Liver (tissue), 3 donors: ENCODE measurements at regions not wholly inside any gene's neighbourhood (a gene's known extent, or its start where the extent isn't known, plus 50 kb on each side); places are given as distances from the start of the nearest gene placed in this dataset.

Source experiments
- CTCF ChIP-seq: fragments of 150-350 bp; IDR thresholded peaks from 2 replicates; pipeline ENCODE4 v1.5.1; 2017; ENCODE audit warnings: improper control_type of control experiment, low read depth, low read length; ENCODE audit not compliant: missing input control
- EGR1 ChIP-seq, 2 donors: IDR thresholded peaks; 2 replicates each; pipeline ENCODE4 v1.6.1; 2016 to 2018; ENCODE audit warnings: antibody characterized with exemption in 2 of 2, low read depth in 2 of 2
- FOXA1 ChIP-seq: IDR thresholded peaks from 2 replicates; pipeline ENCODE4 v1.6.1; 2016; ENCODE audit warnings: antibody characterized with exemption
- RAD21 ChIP-seq, 2 donors: IDR thresholded peaks; 2 replicates each; pipeline ENCODE4 v1.6.1; 2016; ENCODE audit warnings: antibody characterized with exemption in 2 of 2, mild to moderate bottlenecking in 2 of 2
- SP1 ChIP-seq: IDR thresholded peaks from 2 replicates; pipeline ENCODE4 v1.6.1; 2018; ENCODE audit warnings: antibody characterized with exemption, mild to moderate bottlenecking
- TAF1 ChIP-seq: conservative IDR thresholded peaks from 2 replicates; pipeline ENCODE4 v1.6.1; 2016; ENCODE audit warnings: antibody characterized with exemption, mild to moderate bottlenecking
- ZBTB33 ChIP-seq: IDR thresholded peaks from 2 replicates; pipeline ENCODE4 v1.6.1; 2016; ENCODE audit warnings: antibody characterized with exemption
- TF ChIP-seq, protein P1 (sequence below): IDR thresholded peaks from 2 replicates; pipeline ENCODE4 v1.6.1; 2016; ENCODE audit warnings: antibody characterized with exemption
- TF ChIP-seq, protein P2 (sequence below): IDR thresholded peaks from 2 replicates; pipeline ENCODE4 v1.6.1; 2016; ENCODE audit warnings: antibody characterized with exemption
- donor health status: healthy.
- donor health status: healthy.

- TF ChIP-seq CTCF (no peak), EGR1 (IDR thresholded peaks at IDR 0.05; ENCODE audit: low read depth in 2 of 2) (no peak), TAF1 (no peak), SP1 (no peak), RAD21 (IDR thresholded peaks at IDR 0.05) (no peak), FOXA1 (no peak), ZBTB33 (no peak)
- TF ChIP-seq, protein P1, sequence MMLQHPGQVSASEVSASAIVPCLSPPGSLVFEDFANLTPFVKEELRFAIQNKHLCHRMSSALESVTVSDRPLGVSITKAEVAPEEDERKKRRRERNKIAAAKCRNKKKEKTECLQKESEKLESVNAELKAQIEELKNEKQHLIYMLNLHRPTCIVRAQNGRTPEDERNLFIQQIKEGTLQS: no peak
- TF ChIP-seq, protein P2, sequence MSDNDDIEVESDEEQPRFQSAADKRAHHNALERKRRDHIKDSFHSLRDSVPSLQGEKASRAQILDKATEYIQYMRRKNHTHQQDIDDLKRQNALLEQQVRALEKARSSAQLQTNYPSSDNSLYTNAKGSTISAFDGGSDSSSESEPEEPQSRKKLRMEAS: no peak
Measured at GRCh38 chr9:36772449-36773403, 200.0 kb downstream of the MELK start.
